Peyer's patch (tissue), 4 donors: ENCODE measurements at regions not wholly inside any gene's neighbourhood (a gene's known extent, or its start where the extent isn't known, plus 50 kb on each side); places are given as distances from the start of the nearest gene placed in this dataset.

ENCODE experiments used
- CTCF ChIP-seq, 6 experiments: fragments of 450-650 bp in 4 of 6; fragments of 200-600 bp in 2 of 6; sonication (generic) in 1 of 6; IDR thresholded peaks; one replicate each; pipeline ENCODE4 v1.5.1; 2017 to 2019; ENCODE audit warnings: antibody characterized with exemption in 6 of 6, mild to moderate bottlenecking in 3 of 6, moderate library complexity in 1 of 6
- POLR2A ChIP-seq, 2 donors: fragments of 450-650 bp; IDR thresholded peaks; one replicate each; pipeline ENCODE4 v1.5.1; 2017; ENCODE audit warnings: antibody characterized with exemption in 2 of 2, mild to moderate bottlenecking in 2 of 2, moderate library complexity in 2 of 2

- TF ChIP-seq CTCF (IDR thresholded peaks at IDR 0.05) = no peak
- no peak for TF ChIP-seq POLR2A (IDR thresholded peaks at IDR 0.05)
Measured at GRCh38 chr2:220458051-220458450, 830.6 kb downstream of the SLC4A3 start.
